ENCODE measurements at regions not wholly inside any gene's neighbourhood (a gene's known extent, or its start where the extent isn't known, plus 50 kb on each side); places are given as distances from the start of the nearest gene placed in this dataset.

DNA sequence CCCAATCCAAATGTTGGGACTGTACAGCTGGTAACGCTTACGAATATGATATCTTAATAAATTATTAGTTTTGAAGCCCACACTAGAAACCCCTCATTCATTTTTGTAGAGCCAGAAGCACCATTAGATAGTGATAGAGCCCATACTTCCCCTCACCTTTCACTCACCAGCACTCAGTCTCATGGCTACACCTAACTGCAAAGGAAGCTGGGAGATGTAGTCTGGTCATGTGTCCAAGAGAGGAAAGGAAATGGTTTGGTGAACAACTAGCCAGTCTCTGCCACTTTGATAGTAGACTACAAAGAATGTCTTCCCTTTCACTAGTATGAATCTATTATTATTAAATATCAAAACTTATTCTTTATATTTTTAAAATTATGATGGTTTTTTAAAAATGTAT, 77.1 kb upstream of the EGFL6 start:
- Histone ChIP-seq H3K4me1 (ENCODE audit: control insufficient read depth in 1 of 2, extremely low read depth in 1 of 2, insufficient read depth in 2 of 2, low read length in 2 of 2) (peaks cover 5 to 9% of the 10 kb centered on the region in 2 experiments), H3K36me3 (ENCODE audit: control insufficient read depth in 2 of 2, extremely low read depth in 1 of 2, insufficient read depth in 1 of 2, low read length in 1 of 2) (no peaks in the 10 kb centered on the region), H3K27ac (ENCODE audit: low read length) (no peak overlapping the region), H3K27me3 (replicated peaks in 1 of 2; ENCODE audit: control insufficient read depth in 2 of 2, extremely low read depth in 1 of 2, insufficient read depth in 2 of 2, low read length in 1 of 2) (no peaks in the 10 kb centered on the region), H3K9me3 (no peaks in the 10 kb centered on the region), H3K4me3 (ENCODE audit: control insufficient read depth in 1 of 2, extremely low read depth in 1 of 2, low read length in 1 of 2) (no peak overlapping the region)
- Mint-ChIP-seq H3K27ac (no peak overlapping the region), H3K27me3 (peaks cover 0 to 30% of the 10 kb centered on the region in 2 donors), H3K4me1 (peaks cover 7 to 15% (median 8%) of the 10 kb centered on the region in 3 donors), H3K9me3 (no peaks in the 10 kb centered on the region), H3K4me3 (no peak overlapping the region), H3K36me3 (no peaks in the 10 kb centered on the region)
- ATAC-seq (replicated peaks in 1 of 4) = no peak
- DNase-seq = no peak
- ChIA-PET POLR2A (no interaction called here), CTCF (interaction anchor here (0.7 to 3.6 kb wide), 4 partner anchors 15 to 546 kb away, joined by 3 to 17 read pairs (median 6); no protein-coding TSS in a partner anchor)
- no CpG with 5 or more reads among the region's 2 CpGs for WGBS (ENCODE audit: insufficient coverage)

DNA sequence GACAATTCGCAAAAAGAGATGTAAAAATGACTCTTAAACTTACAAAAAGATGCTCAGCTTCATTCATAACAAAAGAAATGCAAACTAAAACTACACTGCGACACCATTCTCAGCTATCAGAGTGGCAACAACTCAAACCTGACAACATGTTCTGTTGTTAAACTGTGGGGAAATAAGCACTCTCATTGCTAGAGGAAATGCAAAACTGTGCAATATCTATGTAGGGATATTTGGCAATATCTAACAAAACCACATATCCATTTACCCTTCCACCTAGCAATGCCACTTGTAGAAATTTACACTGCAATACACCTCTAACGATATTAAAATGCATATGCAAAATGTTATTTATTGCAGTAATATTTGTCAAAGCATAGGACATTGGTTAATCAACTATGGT, 78.3 kb upstream of the EGFL6 start:
- no peaks in the 10 kb centered on the region for H3K9me3 Mint-ChIP-seq
- H3K27ac ChIP-seq (ENCODE audit: low read length) = no peak overlapping the region

DNA sequence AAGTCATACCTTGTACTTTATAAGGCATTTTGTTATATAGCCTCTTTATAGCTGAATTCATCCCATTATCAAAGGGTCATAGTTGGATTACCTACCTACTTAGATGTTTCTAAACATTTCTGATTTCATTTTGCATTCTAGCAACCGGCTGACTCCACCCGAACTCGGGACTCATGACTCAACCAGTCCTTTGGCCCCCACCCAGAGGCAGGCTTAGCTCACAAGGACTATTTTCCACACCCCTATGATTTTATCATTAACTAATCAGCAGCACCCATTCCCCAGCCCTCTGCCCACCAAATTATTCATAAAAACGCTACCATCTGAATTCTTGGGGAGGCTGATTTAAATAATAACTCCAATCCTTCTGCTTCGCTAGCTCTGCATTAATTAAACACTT, 79.9 kb upstream of the EGFL6 start:
- no peaks in the 10 kb centered on the region for H3K27me3 ChIP-seq (replicated peaks in 1 of 2; ENCODE audit: control insufficient read depth in 2 of 2, extremely low read depth in 1 of 2, insufficient read depth in 2 of 2, low read length in 1 of 2)
- DNase-seq = no peak
- peaks cover 0 to 29% of the 10 kb centered on the region in 2 donors for H3K27me3 Mint-ChIP-seq
- no peaks in the 10 kb centered on the region for H3K36me3 Mint-ChIP-seq
- H3K4me1 Mint-ChIP-seq = peaks cover 19 to 40% (median 25%) of the 10 kb centered on the region in 3 donors
- H3K9me3 Mint-ChIP-seq = no peaks in the 10 kb centered on the region
- H3K9me3 ChIP-seq = no peaks in the 10 kb centered on the region
- no peak overlapping the region for H3K4me3 ChIP-seq (ENCODE audit: control insufficient read depth in 1 of 2, extremely low read depth in 1 of 2, low read length in 1 of 2)
- ChIA-PET CTCF (interaction anchor here (0.7 to 4.1 kb wide), 4 partner anchors 518 to 593 kb away, joined by 3 to 92 read pairs (median 27); no protein-coding TSS in a partner anchor), POLR2A (no interaction called here)
- no peak overlapping the region for H3K27ac Mint-ChIP-seq
- no peaks in the 10 kb centered on the region for H3K36me3 ChIP-seq (ENCODE audit: control insufficient read depth in 2 of 2, extremely low read depth in 1 of 2, insufficient read depth in 1 of 2, low read length in 1 of 2)
- no peak overlapping the region for H3K27ac ChIP-seq (ENCODE audit: low read length)
- H3K4me1 ChIP-seq (ENCODE audit: control insufficient read depth in 1 of 2, extremely low read depth in 1 of 2, insufficient read depth in 2 of 2, low read length in 2 of 2) = peaks cover 5 to 12% of the 10 kb centered on the region in 2 experiments
- no peak for ATAC-seq (replicated peaks in 1 of 4)
- H3K4me3 Mint-ChIP-seq = no peak overlapping the region
- 83% methylated on average over 2 of the region's 5 CpGs for whole genome bisulfite sequencing (ENCODE audit: insufficient coverage)

More for the DNA sequence above, 78.3 kb upstream of the EGFL6 start:
- no peaks in the 10 kb centered on the region for H3K9me3 ChIP-seq
- Mint-ChIP-seq H3K27me3 (peaks cover 0 to 32% of the 10 kb centered on the region in 2 donors), H3K4me3 (no peak overlapping the region), H3K27ac (no peak overlapping the region), H3K4me1 (peaks cover 7 to 26% (median 18%) of the 10 kb centered on the region in 3 donors), H3K36me3 (no peaks in the 10 kb centered on the region)
- CTCF ChIA-PET = interaction anchor here (0.8 to 3.6 kb wide), 5 partner anchors 9 to 677 kb away, joined by 3 to 17 read pairs (median 5); no protein-coding TSS in a partner anchor
- ATAC-seq (replicated peaks in 1 of 4) (no peak), DNase-seq (no peak)
- POLR2A ChIA-PET = no interaction called here
- H3K27me3 ChIP-seq (replicated peaks in 1 of 2; ENCODE audit: control insufficient read depth in 2 of 2, extremely low read depth in 1 of 2, insufficient read depth in 2 of 2, low read length in 1 of 2) = no peaks in the 10 kb centered on the region
- no CpG with 5 or more reads among the region's 3 CpGs for WGBS (ENCODE audit: insufficient coverage)
- no peaks in the 10 kb centered on the region for H3K36me3 ChIP-seq (ENCODE audit: control insufficient read depth in 2 of 2, extremely low read depth in 1 of 2, insufficient read depth in 1 of 2, low read length in 1 of 2)
- H3K4me3 ChIP-seq (ENCODE audit: control insufficient read depth in 1 of 2, extremely low read depth in 1 of 2, low read length in 1 of 2) = no peak overlapping the region
- H3K4me1 ChIP-seq (ENCODE audit: control insufficient read depth in 1 of 2, extremely low read depth in 1 of 2, insufficient read depth in 2 of 2, low read length in 2 of 2) = peaks cover 5 to 11% of the 10 kb centered on the region in 2 experiments

DNA sequence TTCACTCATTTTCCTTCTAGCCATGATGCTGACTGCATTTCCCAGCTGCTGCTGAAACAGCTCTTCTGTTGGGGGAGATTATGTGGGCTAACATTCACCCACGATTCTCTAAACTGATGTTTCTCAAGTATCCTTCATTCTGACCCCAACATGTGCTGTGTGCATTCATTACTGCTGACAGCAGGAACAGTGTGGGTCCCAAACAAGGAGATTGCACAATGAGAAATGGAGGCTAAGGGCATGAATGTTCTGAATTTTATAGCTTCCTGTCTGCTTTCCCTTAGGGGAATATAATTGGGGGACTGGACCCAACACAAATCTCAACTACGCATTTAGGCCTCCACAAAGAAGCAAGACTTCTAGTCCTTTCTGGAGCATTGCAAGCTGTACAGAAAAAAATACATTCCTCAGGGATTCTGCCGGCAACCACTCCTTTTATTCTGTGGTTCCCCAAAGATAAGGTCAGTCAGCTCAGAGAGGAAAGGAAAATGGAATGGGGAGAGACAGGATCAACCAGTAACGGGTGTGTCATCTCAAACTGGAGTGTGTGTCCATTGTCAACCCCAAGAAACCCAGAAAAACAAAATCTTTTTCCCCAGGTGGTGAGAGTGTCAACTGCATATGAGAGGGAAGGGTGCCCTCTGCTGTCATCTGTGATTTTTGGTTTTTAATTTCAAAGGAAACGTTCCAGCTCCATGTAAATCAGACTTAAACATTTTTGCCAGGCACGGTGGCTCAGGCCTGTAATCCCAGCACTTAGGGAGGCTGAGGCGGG, 81.5 kb upstream of the EGFL6 start:
- ATAC-seq (replicated peaks in 1 of 4) (peak; percentile 58 to 84 (median 66)), DNase-seq (peak in 30 of 35 experiments; percentile 3 to 75 (median 28))
- Histone ChIP-seq H3K27me3 (replicated peaks in 1 of 2; ENCODE audit: control insufficient read depth in 2 of 2, extremely low read depth in 1 of 2, insufficient read depth in 2 of 2, low read length in 1 of 2) (no peaks in the 10 kb centered on the region), H3K36me3 (ENCODE audit: control insufficient read depth in 2 of 2, extremely low read depth in 1 of 2, insufficient read depth in 1 of 2, low read length in 1 of 2) (no peaks in the 10 kb centered on the region), H3K27ac (ENCODE audit: low read length) (peak overlapping the region; percentile 57), H3K9me3 (no peaks in the 10 kb centered on the region), H3K4me3 (ENCODE audit: control insufficient read depth in 1 of 2, extremely low read depth in 1 of 2, low read length in 1 of 2) (no peak overlapping the region), H3K4me1 (ENCODE audit: control insufficient read depth in 1 of 2, extremely low read depth in 1 of 2, insufficient read depth in 2 of 2, low read length in 2 of 2) (peaks cover 5 to 25% of the 10 kb centered on the region in 2 experiments)
- Mint-ChIP-seq H3K27ac (peak overlapping the region; percentile 77 to 84), H3K4me3 (no peak overlapping the region), H3K9me3 (no peaks in the 10 kb centered on the region), H3K4me1 (peaks cover 19 to 46% (median 28%) of the 10 kb centered on the region in 3 donors), H3K36me3 (no peaks in the 10 kb centered on the region), H3K27me3 (peaks cover 0 to 29% of the 10 kb centered on the region in 2 donors)
- ChIA-PET CTCF (interaction anchor here (0.5 to 4.1 kb wide), 28 partner anchors 10 to 1688 kb away, joined by 3 to 92 read pairs (median 3); partner anchors contain the start of gene GEMIN8 (in 1 of the 2)), POLR2A (interaction anchor here in 1 of 2 donors (0.5 to 1.0 kb wide), 4 partner anchors 438 to 695 kb away, joined by 3 to 6 read pairs (median 4); no protein-coding TSS in a partner anchor)
- no CpG with 5 or more reads among the region's 7 CpGs for WGBS (ENCODE audit: insufficient coverage)

DNA sequence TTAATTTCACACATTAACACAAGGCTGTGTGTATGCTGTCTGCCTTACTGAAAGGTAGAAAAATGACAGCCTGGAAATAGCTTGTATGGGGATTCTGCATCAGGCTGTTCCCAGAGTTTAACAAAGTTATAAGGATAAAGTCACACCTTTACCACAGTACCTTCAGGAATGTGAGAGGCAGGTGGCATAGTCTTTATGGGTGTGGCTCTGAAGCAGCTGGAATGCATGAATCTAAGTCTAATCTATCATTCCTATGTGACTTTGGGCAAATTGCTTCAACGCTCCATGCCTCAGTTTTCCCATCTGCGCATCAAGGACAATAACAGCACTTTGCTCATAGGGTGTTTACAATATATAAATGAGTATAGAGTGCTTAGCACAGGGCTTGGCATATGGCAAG, 84.2 kb upstream of the EGFL6 start:
- WGBS (ENCODE audit: insufficient coverage) = no CpG with 5 or more reads among the region's 2 CpGs
- ChIA-PET CTCF (interaction anchor here (0.7 to 4.0 kb wide), 4 partner anchors 391 to 671 kb away, joined by 5 to 22 read pairs (median 8); no protein-coding TSS in a partner anchor), POLR2A (interaction anchor here in 1 of 2 donors (0.5 kb wide), 1 partner anchor 378 kb away, joined by 3 read pairs; no protein-coding TSS in a partner anchor)
- Histone ChIP-seq H3K9me3 (no peaks in the 10 kb centered on the region), H3K27ac (ENCODE audit: low read length) (no peak overlapping the region), H3K36me3 (ENCODE audit: control insufficient read depth in 2 of 2, extremely low read depth in 1 of 2, insufficient read depth in 1 of 2, low read length in 1 of 2) (no peaks in the 10 kb centered on the region), H3K4me1 (ENCODE audit: control insufficient read depth in 1 of 2, extremely low read depth in 1 of 2, insufficient read depth in 2 of 2, low read length in 2 of 2) (peaks cover 5 to 25% of the 10 kb centered on the region in 2 experiments), H3K27me3 (replicated peaks in 1 of 2; ENCODE audit: control insufficient read depth in 2 of 2, extremely low read depth in 1 of 2, insufficient read depth in 2 of 2, low read length in 1 of 2) (no peaks in the 10 kb centered on the region), H3K4me3 (ENCODE audit: control insufficient read depth in 1 of 2, extremely low read depth in 1 of 2, low read length in 1 of 2) (no peak overlapping the region)
- no peak for DNase-seq
- Mint-ChIP-seq H3K4me3 (no peak overlapping the region), H3K36me3 (no peaks in the 10 kb centered on the region), H3K4me1 (peaks cover 19 to 46% (median 28%) of the 10 kb centered on the region in 3 donors), H3K27ac (no peak overlapping the region), H3K27me3 (peaks cover 0 to 41% of the 10 kb centered on the region in 2 donors), H3K9me3 (no peaks in the 10 kb centered on the region)
- ATAC-seq (replicated peaks in 1 of 4) = no peak

DNA sequence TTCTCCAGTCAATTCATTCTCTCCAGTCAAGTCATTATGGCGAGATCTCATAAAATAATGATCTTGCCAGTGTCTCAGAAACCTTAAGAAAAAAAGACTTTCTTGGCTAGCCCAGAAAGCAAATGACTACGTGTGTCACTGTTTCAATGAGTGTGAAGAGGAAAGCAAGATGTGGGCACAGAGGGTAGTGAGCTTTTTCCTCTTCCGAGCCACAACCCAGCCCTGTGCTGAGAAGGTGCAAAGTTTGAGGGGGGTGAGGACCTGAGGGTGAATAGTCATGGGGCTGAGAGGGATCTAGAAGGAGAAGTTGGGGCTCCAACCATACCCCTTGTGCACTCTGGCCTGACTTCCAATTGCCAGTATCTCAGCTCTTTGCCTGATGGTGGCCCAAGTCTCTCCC, 85.6 kb upstream of the EGFL6 start:
- H3K9me3 Mint-ChIP-seq = no peaks in the 10 kb centered on the region
- H3K27ac Mint-ChIP-seq = no peak overlapping the region
- H3K27ac ChIP-seq (ENCODE audit: low read length) = peak overlapping the region; percentile 31
- 40% methylated on average over 1 of the region's 3 CpGs for WGBS (ENCODE audit: insufficient coverage)
- peaks cover 5 to 25% of the 10 kb centered on the region in 2 experiments for H3K4me1 ChIP-seq (ENCODE audit: control insufficient read depth in 1 of 2, extremely low read depth in 1 of 2, insufficient read depth in 2 of 2, low read length in 2 of 2)
- H3K27me3 Mint-ChIP-seq = peaks cover 0 to 50% of the 10 kb centered on the region in 2 donors
- DNase-seq (peak in 16 of 35 experiments; percentile 1 to 36 (median 13)), ATAC-seq (replicated peaks in 1 of 4) (peak in 3 of 4 experiments; percentile 33 to 51 (median 39))
- no peak overlapping the region for H3K4me3 Mint-ChIP-seq
- no peaks in the 10 kb centered on the region for H3K9me3 ChIP-seq
- H3K36me3 ChIP-seq (ENCODE audit: control insufficient read depth in 2 of 2, extremely low read depth in 1 of 2, insufficient read depth in 1 of 2, low read length in 1 of 2) = no peaks in the 10 kb centered on the region
- CTCF ChIA-PET = interaction anchor here (0.5 to 4.0 kb wide), 4 partner anchors 159 to 537 kb away, joined by 3 to 22 read pairs (median 8); no protein-coding TSS in a partner anchor
- no peaks in the 10 kb centered on the region for H3K36me3 Mint-ChIP-seq
- no peaks in the 10 kb centered on the region for H3K27me3 ChIP-seq (replicated peaks in 1 of 2; ENCODE audit: control insufficient read depth in 2 of 2, extremely low read depth in 1 of 2, insufficient read depth in 2 of 2, low read length in 1 of 2)
- no peak overlapping the region for H3K4me3 ChIP-seq (ENCODE audit: control insufficient read depth in 1 of 2, extremely low read depth in 1 of 2, low read length in 1 of 2)
- peaks cover 19 to 46% (median 28%) of the 10 kb centered on the region in 3 donors for H3K4me1 Mint-ChIP-seq
- POLR2A ChIA-PET = interaction anchor here in 1 of 2 donors (0.6 kb wide), 1 partner anchor 518 kb away, joined by 5 read pairs; no protein-coding TSS in a partner anchor
